ENCODE measurements at regions not wholly inside any gene's neighbourhood (a gene's known extent, or its start where the extent isn't known, plus 50 kb on each side); places are given as distances from the start of the nearest gene placed in this dataset.

DNA sequence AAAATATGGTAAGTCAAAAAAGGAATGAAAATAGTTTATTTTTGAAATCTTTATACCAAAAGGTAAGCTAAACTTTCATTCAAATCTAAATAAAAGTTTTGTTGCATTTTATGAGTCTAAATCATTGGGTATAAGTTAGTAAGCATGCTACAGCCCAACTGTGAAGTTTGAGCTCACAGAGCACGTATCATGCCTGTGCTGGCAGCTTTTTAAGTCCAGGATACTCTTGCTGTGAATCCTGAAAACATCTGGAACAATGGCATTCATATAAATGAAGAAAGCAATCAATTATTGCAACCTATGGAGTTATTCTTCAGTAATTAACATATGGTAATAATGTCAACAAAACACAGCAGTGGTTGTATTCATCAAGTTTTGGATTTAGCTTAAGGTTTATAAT, 656.9 kb downstream of the RFPL4B start:
- TF ChIP-seq POLR2A (IDR thresholded peaks at IDR 0.05), result no peak
- TF ChIP-seq, protein P1, sequence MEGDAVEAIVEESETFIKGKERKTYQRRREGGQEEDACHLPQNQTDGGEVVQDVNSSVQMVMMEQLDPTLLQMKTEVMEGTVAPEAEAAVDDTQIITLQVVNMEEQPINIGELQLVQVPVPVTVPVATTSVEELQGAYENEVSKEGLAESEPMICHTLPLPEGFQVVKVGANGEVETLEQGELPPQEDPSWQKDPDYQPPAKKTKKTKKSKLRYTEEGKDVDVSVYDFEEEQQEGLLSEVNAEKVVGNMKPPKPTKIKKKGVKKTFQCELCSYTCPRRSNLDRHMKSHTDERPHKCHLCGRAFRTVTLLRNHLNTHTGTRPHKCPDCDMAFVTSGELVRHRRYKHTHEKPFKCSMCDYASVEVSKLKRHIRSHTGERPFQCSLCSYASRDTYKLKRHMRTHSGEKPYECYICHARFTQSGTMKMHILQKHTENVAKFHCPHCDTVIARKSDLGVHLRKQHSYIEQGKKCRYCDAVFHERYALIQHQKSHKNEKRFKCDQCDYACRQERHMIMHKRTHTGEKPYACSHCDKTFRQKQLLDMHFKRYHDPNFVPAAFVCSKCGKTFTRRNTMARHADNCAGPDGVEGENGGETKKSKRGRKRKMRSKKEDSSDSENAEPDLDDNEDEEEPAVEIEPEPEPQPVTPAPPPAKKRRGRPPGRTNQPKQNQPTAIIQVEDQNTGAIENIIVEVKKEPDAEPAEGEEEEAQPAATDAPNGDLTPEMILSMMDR (IDR thresholded peaks at IDR 0.05), result no peak

Measured in esophagus squamous epithelium (tissue), 4 donors.